K562 (cell line): ENCODE measurements at regions not wholly inside any gene's neighbourhood (a gene's known extent, or its start where the extent isn't known, plus 50 kb on each side); places are given as distances from the start of the nearest gene placed in this dataset.

Source experiments
- DMBX1 ChIP-seq: fragments of 250-450 bp; sonication (Bioruptor Pico); IDR thresholded peaks from 2 replicates; pipeline ENCODE4 v1.8.0; 2022; ENCODE audit warnings: inconsistent platforms, mild to moderate bottlenecking, moderate library complexity, borderline replicate concordance
- E2F3 ChIP-seq: fragments of 250-450 bp; sonication (Bioruptor Pico); IDR thresholded peaks from 2 replicates; pipeline ENCODE4 v1.4.0; 2020; ENCODE audit warnings: mild to moderate bottlenecking
- FOXM1 ChIP-seq, 2 experiments: fragments of 450-650 bp in 1 of 2; sonication (generic) in 1 of 2; formaldehyde crosslinking in 1 of 2; IDR thresholded peaks; 2 replicates each; pipeline versions ENCODE4 v1.6.1 to v1.9.0; 2017 to 2022; ENCODE audit warnings: low read depth in 2 of 2, mild to moderate bottlenecking in 2 of 2, missing genetic modification reagents in 1 of 2, moderate library complexity in 1 of 2
- NELFE ChIP-seq: IDR thresholded peaks from 2 replicates; pipeline ENCODE4 v1.6.1; 2011; ENCODE audit warnings: mild to moderate bottlenecking; ENCODE audit not compliant: insufficient read depth, insufficient read length
- NONO ChIP-seq, 2 experiments: fragments of 200-400 bp in 1 of 2; fragments of 450-650 bp in 1 of 2; formaldehyde crosslinking in 1 of 2; IDR thresholded peaks; 2 replicates each; pipeline ENCODE4 v1.6.1; 2017; ENCODE audit warnings: low read depth in 2 of 2, mild to moderate bottlenecking in 2 of 2, moderate library complexity in 2 of 2, low read length in 1 of 2
- NRF1 ChIP-seq, 2 experiments: fragments of 450-650 bp; IDR thresholded peaks in 1 of 2; conservative IDR thresholded peaks in 1 of 2; 2 replicates each; pipeline ENCODE4 v1.6.1; 2014; ENCODE audit warnings: mild to moderate bottlenecking in 2 of 2
- SIN3A ChIP-seq, 2 experiments: fragments of 150-350 bp in 1 of 2; IDR thresholded peaks; 2 replicates each; pipeline ENCODE4 v1.6.1; 2011 to 2016; ENCODE audit warnings: borderline replicate concordance in 2 of 2, low read depth in 2 of 2, low read length in 2 of 2, mild to moderate bottlenecking in 2 of 2, moderate library complexity in 2 of 2; ENCODE audit not compliant: control insufficient read depth in 1 of 2
- SRSF7 ChIP-seq: fragments of 200-400 bp; formaldehyde crosslinking; optimal IDR thresholded peaks from 2 replicates; pipeline ENCODE3; 2017; ENCODE audit warnings: mild to moderate bottlenecking, low read depth, low read length
- TCF3 ChIP-seq: sonication (generic); formaldehyde crosslinking; IDR thresholded peaks from 2 replicates; pipeline ENCODE4 v1.4.0; 2020; ENCODE audit warnings: mild to moderate bottlenecking, missing genetic modification reagents
- ZNF324 ChIP-seq: fragments of 250-450 bp; sonication (Bioruptor Pico); IDR thresholded peaks from 2 replicates; pipeline ENCODE4 v1.4.0; 2020; ENCODE audit warnings: mild to moderate bottlenecking
- ZNF507 ChIP-seq: conservative IDR thresholded peaks from 2 replicates; pipeline ENCODE4 v1.6.1; 2017; ENCODE audit warnings: missing genetic modification characterization, missing compliant biosample characterization
- TF ChIP-seq, protein P1 (sequence below): fragments of 250-450 bp; sonication (Bioruptor Pico); IDR thresholded peaks from 2 replicates; pipeline ENCODE4 v1.5.0; 2021
- TF ChIP-seq, protein P2 (sequence below): fragments of 450-650 bp; IDR thresholded peaks from 2 replicates; pipeline ENCODE4 v1.7.0; 2016; ENCODE audit warnings: borderline replicate concordance
- TF ChIP-seq, protein P3 (sequence below): sonication (generic); formaldehyde crosslinking; IDR thresholded peaks from 2 replicates; pipeline ENCODE4 v1.5.0; 2020; ENCODE audit warnings: missing genetic modification reagents
- TF ChIP-seq, protein P4 (sequence below), 2 experiments: fragments of 450-650 bp; IDR thresholded peaks; 2 replicates each; pipeline ENCODE4 v1.6.1; 2018; ENCODE audit warnings: mild to moderate bottlenecking in 2 of 2, low read depth in 1 of 2; ENCODE audit not compliant: partially characterized antibody in 2 of 2
- TF ChIP-seq, protein P5 (sequence below): IDR thresholded peaks from 2 replicates; pipeline ENCODE4 v1.6.1; 2016; ENCODE audit warnings: missing genetic modification characterization, missing compliant biosample characterization

DNA sequence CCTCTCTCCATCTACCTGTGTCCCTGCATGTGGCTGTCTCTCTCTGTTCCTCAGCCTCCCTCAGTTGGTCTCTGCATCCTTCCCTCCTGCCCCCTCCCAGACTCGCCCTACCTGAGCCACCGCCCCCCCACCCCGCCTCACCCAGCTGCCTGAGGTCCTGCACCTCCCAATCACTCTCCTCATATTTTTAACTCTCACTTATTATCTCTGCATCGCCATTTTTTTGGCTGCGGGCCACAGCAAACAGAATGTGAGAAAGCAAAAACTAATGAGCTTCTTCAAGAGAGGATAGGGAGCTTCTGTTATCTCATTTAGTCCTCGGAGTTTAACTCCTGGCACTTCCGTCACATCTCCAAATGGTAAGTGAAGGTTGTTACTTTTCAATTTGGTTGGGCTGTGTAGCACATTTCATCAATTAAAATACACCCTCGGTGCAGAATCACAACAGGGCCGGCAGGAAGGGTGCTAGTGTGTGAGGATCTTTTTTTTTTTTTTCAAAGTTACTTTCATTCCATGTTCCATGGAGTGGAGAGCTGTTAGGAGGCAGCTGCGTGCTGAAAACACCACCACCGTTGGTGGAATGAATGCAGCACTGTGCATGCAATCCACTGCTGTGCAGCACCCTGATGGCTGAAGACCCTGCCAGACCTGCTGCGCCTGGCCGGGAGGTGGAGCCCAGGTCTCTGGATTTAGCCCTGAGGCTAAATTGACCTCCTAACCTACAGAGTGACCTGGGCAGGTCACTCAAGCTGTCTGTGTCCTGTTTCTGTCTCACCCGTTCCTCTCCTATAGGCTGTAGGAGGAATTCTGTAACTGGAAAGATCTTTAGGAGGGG lies 157.2 kb upstream of the NFIA start (continued):
- TF ChIP-seq, protein P1, sequence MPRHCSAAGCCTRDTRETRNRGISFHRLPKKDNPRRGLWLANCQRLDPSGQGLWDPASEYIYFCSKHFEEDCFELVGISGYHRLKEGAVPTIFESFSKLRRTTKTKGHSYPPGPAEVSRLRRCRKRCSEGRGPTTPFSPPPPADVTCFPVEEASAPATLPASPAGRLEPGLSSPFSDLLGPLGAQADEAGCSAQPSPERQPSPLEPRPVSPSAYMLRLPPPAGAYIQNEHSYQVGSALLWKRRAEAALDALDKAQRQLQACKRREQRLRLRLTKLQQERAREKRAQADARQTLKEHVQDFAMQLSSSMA (CRISPR knock-in tag), result no peak
- TF ChIP-seq, protein P2, sequence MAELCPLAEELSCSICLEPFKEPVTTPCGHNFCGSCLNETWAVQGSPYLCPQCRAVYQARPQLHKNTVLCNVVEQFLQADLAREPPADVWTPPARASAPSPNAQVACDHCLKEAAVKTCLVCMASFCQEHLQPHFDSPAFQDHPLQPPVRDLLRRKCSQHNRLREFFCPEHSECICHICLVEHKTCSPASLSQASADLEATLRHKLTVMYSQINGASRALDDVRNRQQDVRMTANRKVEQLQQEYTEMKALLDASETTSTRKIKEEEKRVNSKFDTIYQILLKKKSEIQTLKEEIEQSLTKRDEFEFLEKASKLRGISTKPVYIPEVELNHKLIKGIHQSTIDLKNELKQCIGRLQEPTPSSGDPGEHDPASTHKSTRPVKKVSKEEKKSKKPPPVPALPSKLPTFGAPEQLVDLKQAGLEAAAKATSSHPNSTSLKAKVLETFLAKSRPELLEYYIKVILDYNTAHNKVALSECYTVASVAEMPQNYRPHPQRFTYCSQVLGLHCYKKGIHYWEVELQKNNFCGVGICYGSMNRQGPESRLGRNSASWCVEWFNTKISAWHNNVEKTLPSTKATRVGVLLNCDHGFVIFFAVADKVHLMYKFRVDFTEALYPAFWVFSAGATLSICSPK, result no peak
- TF ChIP-seq E2F3 (CRISPR knock-in tag) (no peak), NELFE (no peak), NRF1 (conservative IDR thresholded peaks at IDR 0.05 in 1 of 2, IDR thresholded peaks at IDR 0.05 in 1 of 2) (no peak), DMBX1 (CRISPR knock-in tag) (no peak), ZNF507 (tag) (no peak), NONO (IDR thresholded peaks at IDR 0.05; ENCODE audit: low read depth in 2 of 2, low read length in 1 of 2) (no peak), SRSF7 (no peak), FOXM1 (IDR thresholded peaks at IDR 0.05; ENCODE audit: low read depth) (peak; percentile 40; the same call in 1 of the 2 replicates), FOXM1 (CRISPR knock-in tag; IDR thresholded peaks at IDR 0.05; ENCODE audit: low read depth) (no peak), SIN3A (IDR thresholded peaks at IDR 0.05; ENCODE audit: borderline replicate concordance in 2 of 2, control insufficient read depth in 1 of 2, low read depth in 2 of 2, low read length in 2 of 2) (no peak), ZNF324 (CRISPR knock-in tag) (no peak), TCF3 (CRISPR knock-in tag) (0 out of 2 replicates have a peak, but pooled peaks have one; percentile 17)
- TF ChIP-seq, protein P3, sequence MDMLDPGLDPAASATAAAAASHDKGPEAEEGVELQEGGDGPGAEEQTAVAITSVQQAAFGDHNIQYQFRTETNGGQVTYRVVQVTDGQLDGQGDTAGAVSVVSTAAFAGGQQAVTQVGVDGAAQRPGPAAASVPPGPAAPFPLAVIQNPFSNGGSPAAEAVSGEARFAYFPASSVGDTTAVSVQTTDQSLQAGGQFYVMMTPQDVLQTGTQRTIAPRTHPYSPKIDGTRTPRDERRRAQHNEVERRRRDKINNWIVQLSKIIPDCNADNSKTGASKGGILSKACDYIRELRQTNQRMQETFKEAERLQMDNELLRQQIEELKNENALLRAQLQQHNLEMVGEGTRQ (CRISPR knock-in tag), result no peak
- TF ChIP-seq, protein P4, sequence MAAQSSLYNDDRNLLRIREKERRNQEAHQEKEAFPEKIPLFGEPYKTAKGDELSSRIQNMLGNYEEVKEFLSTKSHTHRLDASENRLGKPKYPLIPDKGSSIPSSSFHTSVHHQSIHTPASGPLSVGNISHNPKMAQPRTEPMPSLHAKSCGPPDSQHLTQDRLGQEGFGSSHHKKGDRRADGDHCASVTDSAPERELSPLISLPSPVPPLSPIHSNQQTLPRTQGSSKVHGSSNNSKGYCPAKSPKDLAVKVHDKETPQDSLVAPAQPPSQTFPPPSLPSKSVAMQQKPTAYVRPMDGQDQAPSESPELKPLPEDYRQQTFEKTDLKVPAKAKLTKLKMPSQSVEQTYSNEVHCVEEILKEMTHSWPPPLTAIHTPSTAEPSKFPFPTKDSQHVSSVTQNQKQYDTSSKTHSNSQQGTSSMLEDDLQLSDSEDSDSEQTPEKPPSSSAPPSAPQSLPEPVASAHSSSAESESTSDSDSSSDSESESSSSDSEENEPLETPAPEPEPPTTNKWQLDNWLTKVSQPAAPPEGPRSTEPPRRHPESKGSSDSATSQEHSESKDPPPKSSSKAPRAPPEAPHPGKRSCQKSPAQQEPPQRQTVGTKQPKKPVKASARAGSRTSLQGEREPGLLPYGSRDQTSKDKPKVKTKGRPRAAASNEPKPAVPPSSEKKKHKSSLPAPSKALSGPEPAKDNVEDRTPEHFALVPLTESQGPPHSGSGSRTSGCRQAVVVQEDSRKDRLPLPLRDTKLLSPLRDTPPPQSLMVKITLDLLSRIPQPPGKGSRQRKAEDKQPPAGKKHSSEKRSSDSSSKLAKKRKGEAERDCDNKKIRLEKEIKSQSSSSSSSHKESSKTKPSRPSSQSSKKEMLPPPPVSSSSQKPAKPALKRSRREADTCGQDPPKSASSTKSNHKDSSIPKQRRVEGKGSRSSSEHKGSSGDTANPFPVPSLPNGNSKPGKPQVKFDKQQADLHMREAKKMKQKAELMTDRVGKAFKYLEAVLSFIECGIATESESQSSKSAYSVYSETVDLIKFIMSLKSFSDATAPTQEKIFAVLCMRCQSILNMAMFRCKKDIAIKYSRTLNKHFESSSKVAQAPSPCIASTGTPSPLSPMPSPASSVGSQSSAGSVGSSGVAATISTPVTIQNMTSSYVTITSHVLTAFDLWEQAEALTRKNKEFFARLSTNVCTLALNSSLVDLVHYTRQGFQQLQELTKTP (IDR thresholded peaks at IDR 0.05; ENCODE audit: low read depth in 1 of 2, partially characterized antibody in 2 of 2), result no peak
- TF ChIP-seq, protein P5, sequence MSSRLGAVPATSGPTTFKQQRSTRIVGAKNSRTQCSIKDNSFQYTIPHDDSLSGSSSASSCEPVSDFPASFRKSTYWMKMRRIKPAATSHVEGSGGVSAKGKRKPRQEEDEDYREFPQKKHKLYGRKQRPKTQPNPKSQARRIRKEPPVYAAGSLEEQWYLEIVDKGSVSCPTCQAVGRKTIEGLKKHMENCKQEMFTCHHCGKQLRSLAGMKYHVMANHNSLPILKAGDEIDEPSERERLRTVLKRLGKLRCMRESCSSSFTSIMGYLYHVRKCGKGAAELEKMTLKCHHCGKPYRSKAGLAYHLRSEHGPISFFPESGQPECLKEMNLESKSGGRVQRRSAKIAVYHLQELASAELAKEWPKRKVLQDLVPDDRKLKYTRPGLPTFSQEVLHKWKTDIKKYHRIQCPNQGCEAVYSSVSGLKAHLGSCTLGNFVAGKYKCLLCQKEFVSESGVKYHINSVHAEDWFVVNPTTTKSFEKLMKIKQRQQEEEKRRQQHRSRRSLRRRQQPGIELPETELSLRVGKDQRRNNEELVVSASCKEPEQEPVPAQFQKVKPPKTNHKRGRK (tag), result no peak
